Fibroblast of lung (primary cell): ENCODE measurements at regions not wholly inside any gene's neighbourhood (a gene's known extent, or its start where the extent isn't known, plus 50 kb on each side); places are given as distances from the start of the nearest gene placed in this dataset.

ENCODE experiments used
- DNase-seq, 2 donors: peaks; one replicate each; pipeline versions ENCODE4 v3.0.0 to v3.0.0-alpha.2; 2010; ENCODE audit warnings: low read depth in 2 of 2
- H2AFZ ChIP-seq: 2 replicates; pipeline ENCODE4 v1.5.1; 2012; ENCODE audit warnings: low read length, control low read depth, inconsistent platforms
- H3K27ac ChIP-seq: 2 replicates; pipeline ENCODE4 v1.5.1; 2011; ENCODE audit warnings: low read length, control low read depth; ENCODE audit not compliant: insufficient read depth
- H3K27me3 ChIP-seq: 2 replicates; pipeline ENCODE4 v1.5.1; 2011; ENCODE audit warnings: mild to moderate bottlenecking, low read length; ENCODE audit not compliant: control insufficient read depth, insufficient read depth
- H3K36me3 ChIP-seq: 2 replicates; pipeline ENCODE4 v1.5.1; 2011; ENCODE audit warnings: low read length; ENCODE audit not compliant: control insufficient read depth, insufficient read depth
- H3K4me1 ChIP-seq: 2 replicates; pipeline ENCODE4 v1.5.1; 2011; ENCODE audit warnings: low read length; ENCODE audit not compliant: control insufficient read depth, insufficient read depth; ENCODE audit errors: extremely low read depth
- H3K4me2 ChIP-seq: 2 replicates; pipeline ENCODE4 v1.5.1; 2011; ENCODE audit warnings: low read length, control low read depth; ENCODE audit not compliant: insufficient read depth; ENCODE audit errors: extremely low read depth
- H3K4me3 ChIP-seq, 4 experiments: fragments of 200-600 bp in 1 of 4; sonication (generic) in 1 of 4; replicated peaks in 1 of 4; 2 replicates each; pipeline ENCODE4 v1.5.1; 2011 to 2016; ENCODE audit warnings: low read length in 4 of 4, low read depth in 3 of 4, mild to moderate bottlenecking in 3 of 4, control low read depth in 2 of 4, inconsistent platforms in 1 of 4, mixed read lengths in 1 of 4; ENCODE audit not compliant: insufficient read depth in 1 of 4; ENCODE audit errors: control extremely low read depth in 1 of 4
- H3K79me2 ChIP-seq: 2 replicates; pipeline ENCODE4 v1.5.1; 2012; ENCODE audit warnings: mild to moderate bottlenecking, low read length, inconsistent platforms; ENCODE audit not compliant: control insufficient read depth, insufficient read depth
- H3K9ac ChIP-seq: 2 replicates; pipeline ENCODE4 v1.5.1; 2011; ENCODE audit warnings: mild to moderate bottlenecking, low read length, control low read depth; ENCODE audit not compliant: insufficient read depth
- H3K9me3 ChIP-seq: 2 replicates; pipeline ENCODE4 v1.5.1; 2012; ENCODE audit warnings: low read depth, low read length; ENCODE audit not compliant: control insufficient read depth, insufficient read depth
- H4K20me1 ChIP-seq: 2 replicates; pipeline ENCODE4 v1.5.1; 2011; ENCODE audit warnings: low read length; ENCODE audit not compliant: control insufficient read depth, insufficient read depth; ENCODE audit errors: extremely low read depth
- EZH2 ChIP-seq: IDR thresholded peaks from 2 replicates; pipeline ENCODE4 v1.5.1; 2012; ENCODE audit warnings: low read length, control low read depth, mild to moderate bottlenecking; ENCODE audit errors: missing control alignments
- TF ChIP-seq, protein P1 (sequence below), 2 donors: IDR thresholded peaks in 1 of 2; conservative IDR thresholded peaks in 1 of 2; 1 replicate in 1 of 2; 2 replicates in 1 of 2; pipeline ENCODE4 v1.5.1; 2011 to 2012; ENCODE audit warnings: low read length in 2 of 2, control low read depth in 1 of 2, inconsistent platforms in 1 of 2, low read depth in 1 of 2, mild to moderate bottlenecking in 1 of 2

DNA sequence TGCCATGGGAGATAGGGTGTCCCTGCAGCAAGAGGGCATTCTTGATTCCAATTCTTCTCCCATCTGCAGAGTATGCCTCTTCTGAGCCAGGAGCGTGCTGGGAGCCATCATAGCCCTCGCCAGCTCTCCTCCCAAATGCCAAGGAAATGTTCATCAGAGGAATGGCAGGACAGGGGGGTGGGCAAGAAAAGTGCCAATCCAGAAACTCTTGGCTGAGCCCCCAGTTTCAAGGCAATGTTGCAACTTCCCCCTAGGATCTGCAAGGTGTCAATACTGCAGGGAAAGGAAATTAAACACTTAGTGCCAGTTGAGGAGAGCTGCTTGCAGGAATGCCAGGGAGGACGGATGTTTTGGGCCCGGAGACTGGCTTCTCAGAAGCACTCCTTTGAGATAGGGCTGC, 94.8 kb upstream of the PRDM11 start:
- no peak for TF ChIP-seq EZH2
- TF ChIP-seq, protein P1, sequence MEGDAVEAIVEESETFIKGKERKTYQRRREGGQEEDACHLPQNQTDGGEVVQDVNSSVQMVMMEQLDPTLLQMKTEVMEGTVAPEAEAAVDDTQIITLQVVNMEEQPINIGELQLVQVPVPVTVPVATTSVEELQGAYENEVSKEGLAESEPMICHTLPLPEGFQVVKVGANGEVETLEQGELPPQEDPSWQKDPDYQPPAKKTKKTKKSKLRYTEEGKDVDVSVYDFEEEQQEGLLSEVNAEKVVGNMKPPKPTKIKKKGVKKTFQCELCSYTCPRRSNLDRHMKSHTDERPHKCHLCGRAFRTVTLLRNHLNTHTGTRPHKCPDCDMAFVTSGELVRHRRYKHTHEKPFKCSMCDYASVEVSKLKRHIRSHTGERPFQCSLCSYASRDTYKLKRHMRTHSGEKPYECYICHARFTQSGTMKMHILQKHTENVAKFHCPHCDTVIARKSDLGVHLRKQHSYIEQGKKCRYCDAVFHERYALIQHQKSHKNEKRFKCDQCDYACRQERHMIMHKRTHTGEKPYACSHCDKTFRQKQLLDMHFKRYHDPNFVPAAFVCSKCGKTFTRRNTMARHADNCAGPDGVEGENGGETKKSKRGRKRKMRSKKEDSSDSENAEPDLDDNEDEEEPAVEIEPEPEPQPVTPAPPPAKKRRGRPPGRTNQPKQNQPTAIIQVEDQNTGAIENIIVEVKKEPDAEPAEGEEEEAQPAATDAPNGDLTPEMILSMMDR (conservative IDR thresholded peaks at IDR 0.05 in 1 of 2, IDR thresholded peaks at IDR 0.05 in 1 of 2; ENCODE audit: low read depth in 1 of 2, low read length in 2 of 2): no peak
- no peak overlapping the region for H3K4me3 ChIP-seq
- H3K27me3 ChIP-seq: no peaks in the 10 kb centered on the region
- no peak overlapping the region for H2AFZ ChIP-seq
- H3K4me2 ChIP-seq: no peak overlapping the region
- no peaks in the 10 kb centered on the region for H3K79me2 ChIP-seq
- no peaks in the 10 kb centered on the region for H3K36me3 ChIP-seq
- no peak overlapping the region for H3K9ac ChIP-seq
- no peaks in the 10 kb centered on the region for H4K20me1 ChIP-seq
- H3K4me1 ChIP-seq: peaks cover under 1% of the 10 kb centered on the region
- no peak for DNase-seq
- H3K27ac ChIP-seq: no peak overlapping the region
- no peaks in the 10 kb centered on the region for H3K9me3 ChIP-seq

DNA sequence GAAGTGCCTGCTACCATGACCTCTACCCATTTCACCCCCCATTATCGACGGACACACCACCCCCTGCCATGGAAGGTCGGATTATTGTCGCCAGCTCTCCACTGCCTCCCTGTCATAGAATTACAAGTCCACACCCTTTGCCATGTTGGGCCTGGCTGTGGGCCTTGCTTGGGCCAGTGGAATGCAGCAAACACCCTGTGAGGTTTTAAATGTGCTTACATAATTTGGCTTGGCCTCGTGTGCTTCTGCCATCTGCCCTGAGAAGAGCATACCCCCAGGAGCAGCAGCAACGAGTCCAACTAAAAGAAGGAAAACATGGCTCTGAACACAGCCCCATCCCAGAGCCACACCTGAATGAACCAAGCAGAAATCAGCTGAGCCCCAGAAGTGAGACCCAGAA, 94.1 kb upstream of the PRDM11 start:
- Histone ChIP-seq H4K20me1 (no peaks in the 10 kb centered on the region), H3K79me2 (no peaks in the 10 kb centered on the region), H3K9me3 (no peaks in the 10 kb centered on the region), H3K4me1 (no peaks in the 10 kb centered on the region), H3K27me3 (no peaks in the 10 kb centered on the region), H3K4me3 (no peak overlapping the region), H3K9ac (no peak overlapping the region), H3K4me2 (no peak overlapping the region), H3K27ac (no peak overlapping the region), H3K36me3 (no peaks in the 10 kb centered on the region), H2AFZ (no peak overlapping the region)
- no peak for DNase-seq
- TF ChIP-seq, protein P1 (conservative IDR thresholded peaks at IDR 0.05 in 1 of 2, IDR thresholded peaks at IDR 0.05 in 1 of 2; ENCODE audit: low read depth in 1 of 2, low read length in 2 of 2): no peak
- no peak for TF ChIP-seq EZH2

DNA sequence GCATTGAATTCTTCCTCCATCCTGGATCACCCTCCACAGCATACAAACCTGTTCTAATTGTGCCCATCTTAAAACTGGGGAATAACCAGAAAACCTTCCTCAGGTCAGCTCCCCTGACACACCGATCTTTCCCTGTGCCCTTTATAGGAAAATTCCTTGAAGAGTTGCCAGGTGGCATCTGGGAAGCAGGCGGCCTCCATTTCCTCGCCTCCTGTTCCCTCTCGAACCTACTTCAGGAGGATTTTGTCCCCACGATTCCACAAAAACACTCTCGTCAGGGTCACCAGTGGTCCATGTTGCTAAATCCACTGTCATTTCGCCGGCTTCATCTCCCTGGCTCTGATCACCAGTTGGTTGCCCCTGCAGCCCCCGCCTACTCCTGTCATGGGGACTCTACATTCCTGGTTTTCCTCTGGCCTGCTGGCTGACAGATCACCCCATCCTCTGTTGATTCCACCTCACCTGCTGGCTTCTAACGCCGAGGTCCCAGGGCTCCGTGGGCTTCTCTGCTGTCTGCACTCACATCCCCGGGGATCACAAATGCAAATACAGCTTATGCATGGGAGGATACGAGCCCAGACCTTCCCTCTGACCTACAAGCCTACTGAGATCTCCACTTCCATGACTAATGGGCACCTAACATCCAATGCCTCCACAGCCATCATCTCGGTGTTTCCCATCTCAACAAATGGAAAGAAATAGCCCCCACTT, 92.5 kb upstream of the PRDM11 start:
- H2AFZ ChIP-seq: no peak overlapping the region
- H4K20me1 ChIP-seq: no peaks in the 10 kb centered on the region
- H3K9me3 ChIP-seq: no peaks in the 10 kb centered on the region
- no peak for DNase-seq
- no peaks in the 10 kb centered on the region for H3K27me3 ChIP-seq
- TF ChIP-seq, protein P1 (conservative IDR thresholded peaks at IDR 0.05 in 1 of 2, IDR thresholded peaks at IDR 0.05 in 1 of 2; ENCODE audit: low read depth in 1 of 2, low read length in 2 of 2): no peak
- no peak for TF ChIP-seq EZH2
- no peaks in the 10 kb centered on the region for H3K4me1 ChIP-seq
- no peak overlapping the region for H3K4me2 ChIP-seq
- no peak overlapping the region for H3K4me3 ChIP-seq
- no peak overlapping the region for H3K9ac ChIP-seq
- H3K36me3 ChIP-seq: no peaks in the 10 kb centered on the region
- no peaks in the 10 kb centered on the region for H3K79me2 ChIP-seq
- no peak overlapping the region for H3K27ac ChIP-seq
